ENCODE measurements at regions not wholly inside any gene's neighbourhood (a gene's known extent, or its start where the extent isn't known, plus 50 kb on each side); places are given as distances from the start of the nearest gene placed in this dataset.

DNA sequence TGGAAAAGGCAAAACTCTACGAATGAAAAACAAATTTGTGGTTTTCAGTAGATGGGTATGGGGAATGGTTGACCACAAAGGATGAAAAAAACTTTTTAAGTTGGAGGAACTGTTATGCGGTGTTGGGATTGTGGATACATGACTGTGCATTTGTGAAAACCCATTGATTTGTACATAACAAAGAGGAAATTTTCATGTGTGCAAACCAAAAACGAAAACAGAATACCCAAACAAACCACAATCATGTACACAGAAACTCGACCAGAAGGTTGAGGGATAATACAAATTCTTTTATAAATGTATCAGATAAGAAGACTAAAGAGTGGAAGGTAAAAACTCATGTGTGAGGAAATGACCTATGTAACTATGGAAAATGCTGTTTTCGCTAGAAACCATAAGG, 1012.4 kb downstream of the CDH18 start:
- TF ChIP-seq CTCF (IDR thresholded peaks at IDR 0.05; ENCODE audit: insufficient read depth, low read length) (no peak), GABPA (IDR thresholded peaks at IDR 0.05; ENCODE audit: low read depth) (no peak), POLR2AphosphoS5 (IDR thresholded peaks at IDR 0.05; ENCODE audit: low read depth) (no peak), SPI1 (IDR thresholded peaks at IDR 0.05; ENCODE audit: borderline replicate concordance, low read depth) (no peak)
- TF ChIP-seq, protein P1, sequence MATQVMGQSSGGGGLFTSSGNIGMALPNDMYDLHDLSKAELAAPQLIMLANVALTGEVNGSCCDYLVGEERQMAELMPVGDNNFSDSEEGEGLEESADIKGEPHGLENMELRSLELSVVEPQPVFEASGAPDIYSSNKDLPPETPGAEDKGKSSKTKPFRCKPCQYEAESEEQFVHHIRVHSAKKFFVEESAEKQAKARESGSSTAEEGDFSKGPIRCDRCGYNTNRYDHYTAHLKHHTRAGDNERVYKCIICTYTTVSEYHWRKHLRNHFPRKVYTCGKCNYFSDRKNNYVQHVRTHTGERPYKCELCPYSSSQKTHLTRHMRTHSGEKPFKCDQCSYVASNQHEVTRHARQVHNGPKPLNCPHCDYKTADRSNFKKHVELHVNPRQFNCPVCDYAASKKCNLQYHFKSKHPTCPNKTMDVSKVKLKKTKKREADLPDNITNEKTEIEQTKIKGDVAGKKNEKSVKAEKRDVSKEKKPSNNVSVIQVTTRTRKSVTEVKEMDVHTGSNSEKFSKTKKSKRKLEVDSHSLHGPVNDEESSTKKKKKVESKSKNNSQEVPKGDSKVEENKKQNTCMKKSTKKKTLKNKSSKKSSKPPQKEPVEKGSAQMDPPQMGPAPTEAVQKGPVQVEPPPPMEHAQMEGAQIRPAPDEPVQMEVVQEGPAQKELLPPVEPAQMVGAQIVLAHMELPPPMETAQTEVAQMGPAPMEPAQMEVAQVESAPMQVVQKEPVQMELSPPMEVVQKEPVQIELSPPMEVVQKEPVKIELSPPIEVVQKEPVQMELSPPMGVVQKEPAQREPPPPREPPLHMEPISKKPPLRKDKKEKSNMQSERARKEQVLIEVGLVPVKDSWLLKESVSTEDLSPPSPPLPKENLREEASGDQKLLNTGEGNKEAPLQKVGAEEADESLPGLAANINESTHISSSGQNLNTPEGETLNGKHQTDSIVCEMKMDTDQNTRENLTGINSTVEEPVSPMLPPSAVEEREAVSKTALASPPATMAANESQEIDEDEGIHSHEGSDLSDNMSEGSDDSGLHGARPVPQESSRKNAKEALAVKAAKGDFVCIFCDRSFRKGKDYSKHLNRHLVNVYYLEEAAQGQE (IDR thresholded peaks at IDR 0.05; ENCODE audit: insufficient replicate concordance, low read depth) = no peak

Data from HL-60 (cell line).